GM20000 (cell line): ENCODE measurements at regions not wholly inside any gene's neighbourhood (a gene's known extent, or its start where the extent isn't known, plus 50 kb on each side); places are given as distances from the start of the nearest gene placed in this dataset.

Source experiments
- DNase-seq: peaks from one replicate; pipeline ENCODE4 v3.0.0; 2012; ENCODE audit warnings: low spot score
- TF ChIP-seq, protein P1 (sequence below): IDR thresholded peaks from 2 replicates; pipeline ENCODE4 v1.5.1; 2012; ENCODE audit warnings: mild to moderate bottlenecking, control low read depth; ENCODE audit errors: extremely low read depth, missing control alignments

DNA sequence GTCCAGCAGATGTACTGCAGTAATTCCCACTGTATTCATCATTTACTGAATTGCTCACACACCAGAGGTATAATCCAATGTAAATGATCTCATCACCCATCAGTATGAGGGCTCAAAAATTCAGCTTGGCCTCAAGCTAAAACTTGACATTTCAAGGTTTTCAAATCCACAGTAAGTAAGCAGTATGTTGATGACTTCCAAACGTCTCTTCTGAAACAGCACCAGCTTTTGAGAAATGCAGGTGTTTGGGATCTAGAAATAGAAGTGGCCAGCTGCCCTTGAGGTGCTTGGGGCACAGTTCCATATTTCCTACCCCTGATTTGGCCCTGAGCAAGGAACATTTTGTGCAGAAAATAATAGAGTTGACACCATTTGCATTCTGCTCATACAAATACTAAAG, 388.0 kb upstream of the TUSC1 start:
- no peak for DNase-seq
- TF ChIP-seq, protein P1, sequence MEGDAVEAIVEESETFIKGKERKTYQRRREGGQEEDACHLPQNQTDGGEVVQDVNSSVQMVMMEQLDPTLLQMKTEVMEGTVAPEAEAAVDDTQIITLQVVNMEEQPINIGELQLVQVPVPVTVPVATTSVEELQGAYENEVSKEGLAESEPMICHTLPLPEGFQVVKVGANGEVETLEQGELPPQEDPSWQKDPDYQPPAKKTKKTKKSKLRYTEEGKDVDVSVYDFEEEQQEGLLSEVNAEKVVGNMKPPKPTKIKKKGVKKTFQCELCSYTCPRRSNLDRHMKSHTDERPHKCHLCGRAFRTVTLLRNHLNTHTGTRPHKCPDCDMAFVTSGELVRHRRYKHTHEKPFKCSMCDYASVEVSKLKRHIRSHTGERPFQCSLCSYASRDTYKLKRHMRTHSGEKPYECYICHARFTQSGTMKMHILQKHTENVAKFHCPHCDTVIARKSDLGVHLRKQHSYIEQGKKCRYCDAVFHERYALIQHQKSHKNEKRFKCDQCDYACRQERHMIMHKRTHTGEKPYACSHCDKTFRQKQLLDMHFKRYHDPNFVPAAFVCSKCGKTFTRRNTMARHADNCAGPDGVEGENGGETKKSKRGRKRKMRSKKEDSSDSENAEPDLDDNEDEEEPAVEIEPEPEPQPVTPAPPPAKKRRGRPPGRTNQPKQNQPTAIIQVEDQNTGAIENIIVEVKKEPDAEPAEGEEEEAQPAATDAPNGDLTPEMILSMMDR: no peak

- TF ChIP-seq, protein P1: no peak
- DNase-seq: no peak
Observed at GRCh38 chr9:26061948-26062575, 383.8 kb upstream of the TUSC1 start.

DNA sequence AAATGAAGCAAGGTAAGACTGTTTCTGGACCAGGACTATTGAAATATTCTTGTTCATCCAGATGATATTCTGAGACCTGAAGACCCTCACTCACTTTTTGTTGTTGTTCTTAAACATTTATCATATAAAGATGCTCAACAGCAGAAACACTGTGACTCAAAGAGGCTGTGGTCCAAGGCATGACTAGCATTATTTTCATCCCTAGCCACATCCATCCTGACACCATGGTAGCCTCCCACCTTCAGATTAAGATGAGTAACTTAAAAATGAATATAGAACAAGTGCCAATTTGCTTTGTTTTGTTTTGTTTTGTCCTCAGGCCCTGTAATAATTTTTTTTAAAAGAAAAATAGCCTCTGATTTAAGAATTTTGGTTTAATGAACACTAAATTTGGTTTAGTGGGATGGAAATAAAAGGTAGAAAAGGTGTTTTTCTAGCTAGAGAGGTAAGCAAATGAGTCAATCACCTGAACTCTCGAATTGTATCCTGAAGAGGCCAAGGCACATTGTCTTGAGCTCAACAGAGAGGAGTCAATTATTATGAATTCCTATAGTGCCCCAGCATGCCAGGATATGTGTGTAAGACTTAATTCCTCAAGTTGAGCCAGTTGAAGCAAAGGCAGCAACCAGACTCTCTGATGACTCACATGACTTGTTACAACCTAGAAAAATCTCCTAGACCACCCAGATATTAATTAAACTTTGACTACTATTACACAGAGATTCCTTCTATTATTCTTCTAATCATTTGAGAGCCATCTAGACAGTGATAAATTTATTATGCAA, 380.1 kb upstream of the TUSC1 start:
- DNase-seq: no peak
- TF ChIP-seq, protein P1: no peak

DNA sequence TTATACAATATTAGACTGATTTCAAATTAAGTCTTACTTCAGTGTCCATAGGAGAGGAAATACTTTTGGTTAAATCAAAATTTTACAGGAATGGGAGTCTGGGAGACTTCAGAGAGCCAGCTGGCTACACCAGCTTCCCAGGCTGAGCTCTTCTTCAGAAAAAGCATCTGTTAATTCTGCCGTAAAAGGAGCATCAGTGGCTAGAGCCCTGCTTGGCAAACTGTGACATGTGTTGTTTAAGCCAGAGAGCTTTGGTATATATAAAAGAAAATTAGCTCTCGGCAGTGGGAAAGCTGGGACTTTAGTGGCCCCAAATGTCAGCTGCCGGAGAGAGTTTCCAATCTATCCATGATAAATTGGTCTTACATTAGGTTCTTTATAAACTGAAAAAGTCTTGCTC, 378.8 kb upstream of the TUSC1 start:
- TF ChIP-seq, protein P1: no peak

DNA sequence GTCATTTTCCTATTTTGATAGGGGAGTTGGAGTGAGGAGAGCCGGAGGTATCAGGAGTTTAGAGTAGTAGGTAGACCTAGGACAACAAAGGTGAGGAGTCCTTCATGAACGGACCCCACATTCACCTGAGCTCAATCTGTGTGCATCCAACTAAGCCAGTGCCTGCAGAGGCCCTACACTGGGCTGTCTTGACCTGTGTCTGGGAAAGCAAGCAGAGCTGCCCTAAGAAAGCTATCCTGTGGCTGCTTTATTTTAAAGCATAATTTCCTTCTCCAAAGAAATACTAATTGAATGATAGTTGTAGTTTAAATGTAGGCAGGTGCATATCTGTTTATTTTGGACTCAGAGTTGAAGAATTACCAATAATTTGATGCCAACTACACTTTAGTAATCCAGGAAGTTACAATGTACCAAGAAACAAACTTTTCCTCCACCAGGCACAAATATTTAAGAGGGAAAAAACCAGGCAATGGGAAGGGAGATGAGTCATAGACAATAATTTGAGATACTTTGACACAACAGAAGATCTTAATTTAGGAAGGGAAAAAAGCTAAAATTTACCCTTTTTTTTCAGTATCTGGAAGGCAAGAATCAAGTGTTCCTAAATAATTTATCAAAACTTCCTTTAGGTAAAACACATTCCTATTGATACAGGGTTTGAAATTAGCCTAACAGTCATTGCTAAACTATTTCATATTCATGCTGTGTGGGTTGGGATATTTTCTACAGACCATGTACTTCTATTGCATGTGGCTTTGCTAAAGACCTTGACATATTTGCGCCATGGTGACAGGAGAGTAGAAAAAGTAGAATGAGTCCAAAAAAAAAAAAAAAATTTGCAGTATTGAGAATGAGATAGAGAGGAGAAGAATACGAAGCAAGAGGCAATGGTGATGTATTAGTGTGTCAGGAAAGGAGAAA, 376.6 kb upstream of the TUSC1 start:
- TF ChIP-seq, protein P1: no peak
- DNase-seq: no peak

More for the DNA sequence above, 378.8 kb upstream of the TUSC1 start:
- DNase-seq: no peak

DNA sequence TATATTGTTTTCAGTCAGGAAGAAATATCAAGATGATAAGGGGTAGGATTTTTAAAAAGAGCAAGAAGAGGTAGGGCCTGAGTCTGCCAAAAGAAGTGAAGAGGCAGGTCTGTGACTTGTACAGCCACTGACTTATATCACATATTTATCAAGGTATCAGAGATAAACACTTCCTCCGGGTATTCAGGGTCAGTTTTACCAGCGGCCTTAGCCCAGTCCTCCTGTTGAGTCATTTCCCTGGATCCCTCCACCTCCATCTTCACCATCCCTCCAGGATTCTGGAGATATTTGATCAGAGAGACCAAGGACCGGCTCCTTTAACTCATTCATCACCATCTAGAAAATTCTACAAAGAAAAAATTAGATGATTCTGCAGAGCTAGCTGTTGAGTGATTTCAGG, 375.7 kb upstream of the TUSC1 start:
- DNase-seq: no peak
- TF ChIP-seq, protein P1: no peak
